SU-DHL-6 (cell line): ENCODE measurements at regions not wholly inside any gene's neighbourhood (a gene's known extent, or its start where the extent isn't known, plus 50 kb on each side); places are given as distances from the start of the nearest gene placed in this dataset.

Source experiments
- H2AFZ ChIP-seq: fragments of 200-600 bp; sonication (generic); 2 replicates; pipeline ENCODE4 v1.6.1; 2014; ENCODE audit warnings: low read depth, mild to moderate bottlenecking, moderate library complexity, mixed read lengths, antibody characterized with exemption, low read length; ENCODE audit not compliant: severe bottlenecking
- H3F3A ChIP-seq: fragments of 200-600 bp; shearing (Covaris generic); 2 replicates; pipeline ENCODE4 v1.6.0; 2016; ENCODE audit warnings: antibody characterized with exemption, mild to moderate bottlenecking; ENCODE audit not compliant: insufficient read depth
- H3K27ac ChIP-seq: fragments of 200-600 bp; sonication (generic); 2 replicates; pipeline ENCODE4 v1.5.1; 2016; ENCODE audit warnings: low read depth, mild to moderate bottlenecking, low read length, moderate library complexity, mixed read lengths
- H3K27me3 ChIP-seq: fragments of 200-600 bp; sonication (generic), shearing (Covaris generic); 2 replicates; pipeline ENCODE4 v1.6.0; 2014; ENCODE audit warnings: mild to moderate bottlenecking, low read length
- H3K36me3 ChIP-seq: fragments of 200-600 bp; sonication (generic); 2 replicates; pipeline ENCODE4 v1.6.1; 2014; ENCODE audit warnings: mild to moderate bottlenecking, low read length, mixed read lengths
- H3K4me2 ChIP-seq: fragments of 300-600, 200-600 bp; shearing (Covaris generic), sonication (generic); 2 replicates; pipeline ENCODE4 v1.6.0; 2014; ENCODE audit warnings: low read length, low read depth, mild to moderate bottlenecking; ENCODE audit not compliant: poor library complexity, severe bottlenecking
- H3K4me3 ChIP-seq: fragments of 200-600 bp; sonication (generic); 2 replicates; pipeline ENCODE4 v1.5.1; 2014; ENCODE audit warnings: antibody characterized with exemption, low read length, mild to moderate bottlenecking, mixed read lengths; ENCODE audit not compliant: insufficient read depth, poor library complexity, severe bottlenecking
- H3K79me2 ChIP-seq: fragments of 200-600 bp; sonication (generic); 2 replicates; pipeline ENCODE4 v1.6.1; 2014; ENCODE audit warnings: mild to moderate bottlenecking, low read length, moderate library complexity; ENCODE audit not compliant: insufficient read depth
- H3K9ac ChIP-seq: fragments of 200-600 bp; sonication (generic); 2 replicates; pipeline ENCODE4 v1.7.0; 2014; ENCODE audit warnings: mild to moderate bottlenecking, low read length
- H3K9me2 ChIP-seq: fragments of 200-600 bp; sonication (generic); replicated peaks from 2 replicates; pipeline ENCODE4 v1.6.1; 2014; ENCODE audit warnings: low read length; ENCODE audit not compliant: insufficient read depth
- H3K9me3 ChIP-seq: fragments of 200-600 bp; sonication (generic); 2 replicates; pipeline ENCODE4 v1.6.1; 2014; ENCODE audit warnings: low read length, mixed read lengths; ENCODE audit not compliant: insufficient read depth
- H4K20me1 ChIP-seq: fragments of 200-600 bp; sonication (generic); 2 replicates; pipeline ENCODE4 v1.6.1; 2014; ENCODE audit warnings: low read depth, mild to moderate bottlenecking, antibody characterized with exemption, low read length, moderate library complexity, mixed read lengths
- CTCF ChIP-seq: fragments of 200-600 bp; sonication (generic); IDR thresholded peaks from one replicate; pipeline ENCODE4 v1.5.1; 2017; ENCODE audit warnings: antibody characterized with exemption, mild to moderate bottlenecking, low read length, moderate library complexity; ENCODE audit not compliant: insufficient read depth, poor library complexity, severe bottlenecking
- EZH2phosphoT487 ChIP-seq: fragments of 200-600 bp; sonication (generic), shearing (Covaris generic); conservative IDR thresholded peaks from 2 replicates; pipeline ENCODE4 v1.6.1; 2018; ENCODE audit warnings: mild to moderate bottlenecking, antibody characterized with exemption, low read length, moderate library complexity, mixed read lengths

GRCh38 chr14:83372271-83372670, 1838.6 kb upstream of the SEL1L start:
- Histone ChIP-seq H3K9me3 (no peaks in the 10 kb centered on the region), H3K4me3 (no peak overlapping the region), H3K27me3 (no peaks in the 10 kb centered on the region), H3K79me2 (no peaks in the 10 kb centered on the region), H3K36me3 (peaks cover 9% of the 10 kb centered on the region; the same call in 1 of the 2 replicates), H3K4me2 (peak overlapping the region; percentile 28), H3K27ac (no peak overlapping the region), H3K9me2 (no peaks in the 10 kb centered on the region), H4K20me1 (no peaks in the 10 kb centered on the region), H2AFZ (no peak overlapping the region), H3F3A (no peaks in the 10 kb centered on the region), H3K9ac (no peak overlapping the region)
- TF ChIP-seq CTCF (no peak), EZH2phosphoT487 (no peak)

GRCh38 chr14:83379436-83379835, 1845.8 kb upstream of the SEL1L start:
- H3K9me3 ChIP-seq = no peaks in the 10 kb centered on the region
- H3K27ac ChIP-seq = peak overlapping the region; percentile 54
- no peaks in the 10 kb centered on the region for H3K9me2 ChIP-seq
- TF ChIP-seq EZH2phosphoT487 (no peak), CTCF (no peak)
- H3K9ac ChIP-seq = peak overlapping the region; percentile 19
- H3K36me3 ChIP-seq = 0 out of 2 replicates have a peak, but pooled peaks cover 4% of the 10 kb centered on the region
- peak overlapping the region; percentile 43 for H3K4me2 ChIP-seq
- H4K20me1 ChIP-seq = no peaks in the 10 kb centered on the region
- peak overlapping the region; percentile 52 for H2AFZ ChIP-seq
- H3F3A ChIP-seq = peaks cover 8% of the 10 kb centered on the region; the same call in 1 of the 2 replicates
- no peak overlapping the region for H3K4me3 ChIP-seq
- H3K79me2 ChIP-seq = no peaks in the 10 kb centered on the region
- no peaks in the 10 kb centered on the region for H3K27me3 ChIP-seq

GRCh38 chr14:83384253-83384652, 1850.6 kb upstream of the SEL1L start:
- Histone ChIP-seq H3K79me2 (no peaks in the 10 kb centered on the region; the same call in 1 of the 2 replicates), H3K9ac (peak overlapping the region; percentile 52), H3K36me3 (peaks cover 14% of the 10 kb centered on the region), H3K9me2 (no peaks in the 10 kb centered on the region), H3K27me3 (no peaks in the 10 kb centered on the region), H2AFZ (no peak overlapping the region), H3K27ac (peak overlapping the region; percentile 93), H3K9me3 (peaks cover 3% of the 10 kb centered on the region; the same call in 1 of the 2 replicates), H3F3A (peaks cover 21% of the 10 kb centered on the region; the same call in 1 of the 2 replicates), H3K4me3 (no peak overlapping the region), H4K20me1 (no peaks in the 10 kb centered on the region), H3K4me2 (peak overlapping the region; percentile 67)
- TF ChIP-seq EZH2phosphoT487 (no peak), CTCF (no peak)
